Stimulated activated naive B cell treated with anti-CD40 and anti-IgM and Interleukin-4, amounts not matched to agents 10 μg/mL and 1 μg/mL and 100 μg/mL, for 72 hours (primary cell): ENCODE measurements at regions not wholly inside any gene's neighbourhood (a gene's known extent, or its start where the extent isn't known, plus 50 kb on each side); places are given as distances from the start of the nearest gene placed in this dataset.
"Not testable (repeated sequence)": the region's sequence is repeated elsewhere in the genome, so short reads cannot be mapped to it uniquely, and the experiment has no call there.

Source experiments
- ATAC-seq, 2 donors: fragments of 150-1000 bp; cut with Tn5 transposase; replicated peaks; 2 replicates each; pipeline ENCODE4 v1.10.0; 2021; ENCODE audit warnings: moderate library complexity in 1 of 2
- DNase-seq: peaks from one replicate; pipeline ENCODE4 v3.0.0; 2021
- H3K27ac Mint-ChIP-seq: one replicate; pipeline ENCODE4 v1.8.0; 2022; ENCODE audit warnings: mild to moderate bottlenecking, mixed read lengths
- H3K27me3 Mint-ChIP-seq, 2 donors: one replicate each; pipeline ENCODE4 v1.8.0; 2022; ENCODE audit warnings: mixed read lengths in 2 of 2
- H3K36me3 Mint-ChIP-seq, 2 donors: one replicate each; pipeline ENCODE4 v1.8.0; 2022; ENCODE audit warnings: mixed read lengths in 2 of 2, mild to moderate bottlenecking in 1 of 2
- H3K4me1 Mint-ChIP-seq, 2 donors: one replicate each; pipeline ENCODE4 v1.8.0; 2022; ENCODE audit warnings: mixed read lengths in 2 of 2, mild to moderate bottlenecking in 1 of 2
- H3K4me3 Mint-ChIP-seq, 2 donors: one replicate each; pipeline ENCODE4 v1.8.0; 2022; ENCODE audit warnings: mild to moderate bottlenecking in 2 of 2, mixed read lengths in 2 of 2, moderate library complexity in 1 of 2
- H3K9me3 Mint-ChIP-seq, 2 donors: one replicate each; pipeline ENCODE4 v1.8.0; 2022; ENCODE audit warnings: mixed read lengths in 2 of 2, mild to moderate bottlenecking in 1 of 2

DNA sequence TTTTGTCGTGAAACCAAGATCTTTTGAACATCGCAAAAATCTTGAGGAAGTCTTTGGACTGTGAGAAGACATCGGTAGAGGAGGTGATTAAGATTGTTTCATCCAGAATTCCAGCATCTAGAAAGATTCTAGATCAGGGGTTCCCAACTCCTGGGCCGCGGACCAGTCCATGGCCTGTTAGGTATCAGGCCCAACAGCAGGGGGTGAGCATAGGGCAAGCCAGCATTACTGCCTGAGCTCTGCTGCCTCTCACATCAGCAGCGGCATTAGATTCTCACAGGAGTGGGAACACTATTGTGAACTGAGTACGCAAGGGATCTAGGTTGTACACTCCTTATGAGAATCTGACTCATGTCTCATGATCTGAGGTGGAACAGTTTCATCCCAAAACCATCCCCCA lies 600.6 kb upstream of the CDH11 start:
- H3K4me3 Mint-ChIP-seq = no peak overlapping the region
- H3K9me3 Mint-ChIP-seq = peaks cover 2 to 10% of the 10 kb centered on the region in 2 donors
- no peaks in the 10 kb centered on the region for H3K36me3 Mint-ChIP-seq
- H3K4me1 Mint-ChIP-seq = no peaks in the 10 kb centered on the region
- H3K27ac Mint-ChIP-seq = no peak overlapping the region
- DNase-seq = no peak
- H3K27me3 Mint-ChIP-seq = peaks cover 4 to 33% of the 10 kb centered on the region in 2 donors
- no peak for ATAC-seq

DNA sequence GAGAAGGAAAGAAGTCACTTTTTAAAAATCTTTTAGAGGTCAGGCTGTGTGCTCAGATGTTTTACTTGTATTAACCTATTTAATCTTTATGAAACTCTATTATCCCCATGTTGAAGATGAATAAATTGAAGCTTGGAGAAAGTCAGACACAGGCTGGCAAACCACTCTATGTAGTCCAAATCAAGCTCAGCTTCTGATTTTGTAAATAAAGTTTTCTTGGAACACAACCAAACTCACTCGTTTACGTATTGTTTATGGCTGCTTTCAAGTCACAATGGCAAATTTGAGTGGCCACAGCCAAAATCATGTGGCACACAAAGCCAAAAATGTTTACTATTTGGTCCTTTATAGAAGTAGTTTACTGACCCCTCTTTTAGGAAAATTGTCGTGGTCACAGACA lies 596.0 kb upstream of the CDH11 start:
- DNase-seq = no peak
- H3K27ac Mint-ChIP-seq = no peak overlapping the region
- H3K27me3 Mint-ChIP-seq = peaks cover 9 to 26% of the 10 kb centered on the region in 2 donors
- H3K4me3 Mint-ChIP-seq = no peak overlapping the region
- H3K4me1 Mint-ChIP-seq = peaks cover 1 to 17% of the 10 kb centered on the region in 2 donors
- peaks cover 6 to 10% of the 10 kb centered on the region in 2 donors for H3K9me3 Mint-ChIP-seq
- no peak for ATAC-seq
- no peaks in the 10 kb centered on the region for H3K36me3 Mint-ChIP-seq

DNA sequence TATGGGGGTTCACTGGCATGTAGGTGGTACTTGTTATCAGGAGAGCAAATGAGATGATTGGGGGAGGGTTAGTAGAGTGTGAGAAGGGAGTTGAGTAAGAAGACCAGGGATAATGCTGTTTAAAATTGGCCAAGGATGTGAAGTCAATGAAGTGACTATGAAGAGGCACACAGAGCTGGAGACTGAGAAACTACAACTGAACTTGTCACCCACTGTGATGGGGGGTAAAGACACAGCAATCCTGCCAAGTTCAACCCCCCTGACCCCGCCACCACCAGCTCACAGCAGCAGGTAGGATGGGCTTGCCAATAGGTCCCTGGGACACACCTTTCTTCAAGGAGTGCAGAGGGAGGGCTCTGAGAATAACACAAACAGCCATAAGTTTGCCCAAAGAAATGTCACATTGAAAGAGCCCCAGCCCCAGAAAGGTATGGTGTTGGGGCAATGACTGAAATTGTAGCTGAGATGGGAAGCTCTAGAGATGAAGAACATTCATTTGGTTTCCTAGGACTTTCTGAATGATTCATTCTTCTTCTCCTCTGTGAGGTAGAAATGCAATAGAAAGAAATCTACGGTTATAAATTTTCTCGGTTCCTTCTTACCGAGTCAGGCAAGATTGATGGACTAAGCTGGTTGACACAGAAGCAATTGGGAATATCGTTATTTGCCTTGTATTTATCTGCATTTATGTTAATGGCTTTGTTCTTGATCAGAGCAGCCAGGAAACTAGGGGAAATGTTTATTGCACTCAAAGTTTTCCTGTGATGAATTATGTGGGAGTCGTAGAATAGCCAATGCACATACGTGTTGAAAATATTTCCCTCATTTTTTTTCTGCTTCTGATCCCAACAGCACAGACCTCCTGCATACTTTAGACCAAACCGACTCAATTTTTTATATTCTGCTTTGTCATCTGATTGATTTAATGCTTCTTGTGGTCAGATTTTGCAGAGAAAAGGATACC lies 595.2 kb upstream of the CDH11 start:
- DNase-seq (no peak), ATAC-seq (peak; percentile 81 to 85)
- Mint-ChIP-seq H3K9me3 (peaks cover 6 to 10% of the 10 kb centered on the region in 2 donors), H3K36me3 (no peaks in the 10 kb centered on the region), H3K4me3 (no peak overlapping the region), H3K27me3 (peaks cover 9 to 24% of the 10 kb centered on the region in 2 donors), H3K27ac (no peak overlapping the region), H3K4me1 (peaks cover 1 to 17% of the 10 kb centered on the region in 2 donors)

DNA sequence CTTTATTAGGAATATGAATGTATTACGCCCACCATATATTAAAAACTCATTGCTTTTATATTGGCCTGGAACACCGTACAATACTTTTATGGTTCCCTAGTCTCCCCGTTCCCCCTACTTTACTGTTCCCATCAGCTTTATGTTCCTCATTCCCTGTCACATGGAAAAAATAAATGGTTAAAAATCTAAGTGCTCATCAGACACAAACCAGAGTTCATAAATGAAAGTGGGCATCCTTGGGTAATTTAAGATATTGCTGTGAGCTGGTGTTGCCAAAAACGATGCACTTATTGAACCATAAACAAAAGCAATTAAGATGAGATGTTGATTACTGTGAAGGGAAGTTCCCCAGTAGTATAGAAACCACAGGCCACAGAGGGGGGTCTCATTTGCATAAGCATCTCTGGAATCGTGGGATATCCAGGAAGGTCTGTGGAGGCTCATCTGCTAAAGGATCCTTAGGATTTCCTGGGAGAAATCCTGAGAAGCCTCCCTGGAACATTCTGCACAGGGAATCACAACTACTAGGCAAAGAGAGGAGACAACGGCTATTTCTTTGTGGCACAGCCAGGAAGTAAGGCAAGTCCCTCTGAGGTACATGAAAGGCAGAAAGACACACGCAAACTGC lies 591.4 kb upstream of the CDH11 start:
- ATAC-seq (no peak), DNase-seq (no peak)
- no peak overlapping the region for H3K4me3 Mint-ChIP-seq
- H3K4me1 Mint-ChIP-seq = peaks cover 1 to 17% of the 10 kb centered on the region in 2 donors
- no peaks in the 10 kb centered on the region for H3K36me3 Mint-ChIP-seq
- H3K9me3 Mint-ChIP-seq = peaks cover 4 to 10% of the 10 kb centered on the region in 2 donors
- H3K27me3 Mint-ChIP-seq = peaks cover 5 to 19% of the 10 kb centered on the region in 2 donors
- H3K27ac Mint-ChIP-seq = no peak overlapping the region

DNA sequence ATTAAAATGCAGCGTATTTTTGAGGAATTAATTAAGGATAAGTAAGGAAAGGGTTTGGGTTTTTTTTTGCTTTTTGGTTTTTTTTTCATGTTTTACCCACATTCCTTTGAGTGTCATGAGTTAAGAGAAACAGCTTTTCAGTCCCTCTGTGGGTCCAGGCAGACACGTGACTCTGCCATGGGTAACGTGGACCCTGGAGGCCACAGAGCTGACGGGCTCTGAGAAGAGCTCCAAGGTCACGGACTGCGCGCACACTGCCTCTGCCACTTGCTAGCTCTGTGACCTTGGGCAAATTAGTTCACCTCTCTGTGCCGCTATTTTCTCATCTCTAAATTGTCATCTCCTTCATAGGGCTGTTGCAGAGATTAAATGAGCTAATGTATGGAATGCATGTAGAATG lies 588.2 kb upstream of the CDH11 start:
- peaks cover 6 to 8% of the 10 kb centered on the region in 2 donors for H3K9me3 Mint-ChIP-seq
- peaks cover 1 to 5% of the 10 kb centered on the region in 2 donors for H3K4me1 Mint-ChIP-seq
- DNase-seq (no peak), ATAC-seq (no peak)
- no peak overlapping the region for H3K4me3 Mint-ChIP-seq
- H3K27me3 Mint-ChIP-seq = peaks cover 5 to 11% of the 10 kb centered on the region in 2 donors
- no peak overlapping the region for H3K27ac Mint-ChIP-seq
- H3K36me3 Mint-ChIP-seq = no peaks in the 10 kb centered on the region

DNA sequence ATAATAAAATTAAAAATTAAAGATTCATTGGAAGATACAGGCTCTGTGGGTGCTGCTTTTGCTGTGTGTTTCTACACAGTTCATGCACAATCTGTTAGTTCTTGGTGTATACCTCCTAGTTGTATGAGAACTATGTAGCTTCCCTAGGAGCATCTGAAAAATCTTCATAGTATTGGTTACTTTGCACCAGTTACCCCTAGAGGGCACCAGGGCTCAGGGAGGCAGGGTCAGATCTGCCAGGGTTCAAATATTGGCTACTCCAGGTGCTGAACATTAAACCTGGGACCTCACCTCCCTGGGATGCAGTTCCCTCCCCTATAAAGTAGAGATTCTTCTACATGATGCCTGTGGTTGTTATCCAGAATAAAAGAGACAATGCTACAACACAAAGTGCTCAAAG lies 583.0 kb upstream of the CDH11 start:
- H3K4me3 Mint-ChIP-seq = no peak overlapping the region
- peaks cover 2 to 4% of the 10 kb centered on the region in 2 donors for H3K9me3 Mint-ChIP-seq
- H3K27ac Mint-ChIP-seq = no peak overlapping the region
- DNase-seq (no peak), ATAC-seq (no peak)
- H3K36me3 Mint-ChIP-seq = no peaks in the 10 kb centered on the region
- H3K4me1 Mint-ChIP-seq = no peaks in the 10 kb centered on the region
- H3K27me3 Mint-ChIP-seq = peaks cover 4 to 9% of the 10 kb centered on the region in 2 donors

DNA sequence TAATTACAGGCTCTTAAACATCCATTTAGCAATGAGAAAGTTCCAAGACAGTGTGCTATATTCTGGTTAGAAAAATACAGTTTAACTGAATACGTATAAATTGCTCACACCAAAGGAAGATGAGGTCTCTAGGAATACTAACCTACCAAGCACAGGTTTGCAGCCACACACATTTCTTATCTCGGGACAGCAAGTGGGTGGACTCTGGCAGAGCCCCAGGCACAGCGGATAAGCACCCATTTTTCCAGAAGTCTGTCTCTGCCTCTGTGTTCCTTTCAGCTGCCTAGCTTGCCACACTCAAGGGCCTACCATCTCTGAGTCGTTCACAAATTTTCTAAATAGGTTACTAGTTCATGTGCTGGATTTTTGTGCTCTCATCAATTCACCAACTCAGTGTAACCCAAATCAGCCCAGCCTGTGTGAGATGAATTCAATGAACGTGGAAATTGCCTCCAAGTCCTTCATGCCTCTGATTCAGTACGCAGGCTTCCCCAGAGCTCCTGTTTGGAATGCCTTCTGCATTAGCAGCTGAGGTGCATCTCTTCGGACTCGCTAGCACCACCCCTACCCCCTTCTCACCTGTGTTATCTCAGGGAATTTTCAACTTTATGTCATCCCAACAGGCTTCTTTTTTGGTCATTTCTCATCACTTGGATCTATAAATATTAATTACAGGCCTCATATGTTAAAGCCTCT lies 581.0 kb upstream of the CDH11 start:
- DNase-seq = no peak
- no peak overlapping the region for H3K4me3 Mint-ChIP-seq
- no peak overlapping the region for H3K27ac Mint-ChIP-seq
- H3K36me3 Mint-ChIP-seq = no peaks in the 10 kb centered on the region
- H3K4me1 Mint-ChIP-seq = no peaks in the 10 kb centered on the region
- H3K27me3 Mint-ChIP-seq = peaks cover 4 to 12% of the 10 kb centered on the region in 2 donors
- H3K9me3 Mint-ChIP-seq = peaks cover 2 to 4% of the 10 kb centered on the region in 2 donors
- no peak for ATAC-seq

DNA sequence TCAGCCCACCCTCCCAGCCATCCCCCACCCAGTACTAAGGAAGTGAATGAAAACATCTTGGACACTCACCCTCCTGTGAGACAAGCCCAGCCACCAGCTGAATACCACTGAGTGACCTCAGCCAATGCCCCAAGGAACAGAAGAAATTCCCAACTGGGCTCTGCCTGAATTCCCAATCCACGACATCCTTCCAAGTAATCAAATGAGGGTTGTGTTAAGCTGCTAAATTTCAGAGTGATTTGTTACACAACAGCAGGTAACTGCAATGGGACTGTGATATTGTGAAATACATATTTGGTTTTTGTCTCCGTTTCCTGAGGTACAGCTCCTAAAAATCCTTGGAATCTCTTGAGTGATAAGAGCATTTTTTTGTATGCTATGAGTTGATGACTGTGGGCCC lies 578.7 kb upstream of the CDH11 start:
- H3K27ac Mint-ChIP-seq = no peak overlapping the region
- no peak overlapping the region for H3K4me3 Mint-ChIP-seq
- DNase-seq = no peak
- H3K36me3 Mint-ChIP-seq = no peaks in the 10 kb centered on the region
- no peak for ATAC-seq
- H3K27me3 Mint-ChIP-seq = peaks cover 4 to 12% of the 10 kb centered on the region in 2 donors
- no peaks in the 10 kb centered on the region for H3K4me1 Mint-ChIP-seq
- H3K9me3 Mint-ChIP-seq = peaks cover 2 to 3% of the 10 kb centered on the region in 2 donors

DNA sequence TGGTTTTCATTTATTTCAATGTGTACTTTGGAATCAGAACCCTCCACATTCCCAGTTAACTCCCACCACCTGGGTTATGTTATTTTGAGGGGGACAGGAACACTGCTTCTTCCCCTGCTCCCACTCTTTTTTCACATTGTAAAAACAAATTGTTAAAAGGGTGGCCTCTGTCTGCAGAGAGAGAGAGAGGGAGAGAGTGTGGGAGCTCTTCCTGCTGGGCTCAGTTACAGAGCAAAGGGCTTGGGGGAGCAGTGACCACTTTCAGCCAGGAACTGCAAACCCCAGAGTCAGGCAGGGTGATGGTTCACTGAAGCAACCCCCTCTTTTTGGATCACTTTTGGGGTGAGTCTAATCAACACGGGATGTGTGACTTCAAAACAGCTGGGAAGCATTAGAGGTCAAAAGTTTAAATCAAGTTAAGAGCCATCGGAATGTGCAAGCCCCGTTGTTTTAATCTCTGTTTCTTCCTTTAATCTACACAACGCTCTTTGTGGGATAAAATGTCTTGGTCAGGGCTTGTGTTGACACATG lies 577.0 kb upstream of the CDH11 start:
- DNase-seq = no peak
- H3K4me3 Mint-ChIP-seq = no peak overlapping the region
- H3K9me3 Mint-ChIP-seq = peaks cover 2 to 3% of the 10 kb centered on the region in 2 donors
- H3K27ac Mint-ChIP-seq = no peak overlapping the region
- no peaks in the 10 kb centered on the region for H3K4me1 Mint-ChIP-seq
- H3K36me3 Mint-ChIP-seq = no peaks in the 10 kb centered on the region
- peaks cover 4 to 12% of the 10 kb centered on the region in 2 donors for H3K27me3 Mint-ChIP-seq
- no peak for ATAC-seq

DNA sequence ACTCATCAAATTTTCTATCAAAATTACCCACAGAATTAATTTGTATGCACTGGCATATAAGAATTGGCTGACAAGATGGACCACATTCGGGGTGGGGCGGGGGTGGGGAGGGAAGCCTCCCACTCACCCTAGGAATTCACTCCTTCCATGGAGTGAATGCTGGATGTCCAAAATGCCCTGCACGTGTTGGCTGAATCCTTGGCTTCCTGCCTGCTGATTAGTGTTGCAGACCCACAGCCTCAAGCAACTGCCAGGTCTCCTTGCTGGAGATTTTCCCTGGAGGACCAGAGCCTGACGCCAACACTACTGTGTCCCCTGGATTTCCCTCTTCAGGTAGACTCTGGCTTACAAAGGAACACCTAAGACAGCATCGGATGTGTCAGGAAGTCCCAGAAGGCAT lies 575.7 kb upstream of the CDH11 start:
- H3K27ac Mint-ChIP-seq = no peak overlapping the region
- peaks cover 0 to 3% of the 10 kb centered on the region in 2 donors for H3K9me3 Mint-ChIP-seq
- no peaks in the 10 kb centered on the region for H3K36me3 Mint-ChIP-seq
- DNase-seq (no peak), ATAC-seq (no peak)
- peaks cover 4 to 7% of the 10 kb centered on the region in 2 donors for H3K27me3 Mint-ChIP-seq
- no peak overlapping the region for H3K4me3 Mint-ChIP-seq
- no peaks in the 10 kb centered on the region for H3K4me1 Mint-ChIP-seq

DNA sequence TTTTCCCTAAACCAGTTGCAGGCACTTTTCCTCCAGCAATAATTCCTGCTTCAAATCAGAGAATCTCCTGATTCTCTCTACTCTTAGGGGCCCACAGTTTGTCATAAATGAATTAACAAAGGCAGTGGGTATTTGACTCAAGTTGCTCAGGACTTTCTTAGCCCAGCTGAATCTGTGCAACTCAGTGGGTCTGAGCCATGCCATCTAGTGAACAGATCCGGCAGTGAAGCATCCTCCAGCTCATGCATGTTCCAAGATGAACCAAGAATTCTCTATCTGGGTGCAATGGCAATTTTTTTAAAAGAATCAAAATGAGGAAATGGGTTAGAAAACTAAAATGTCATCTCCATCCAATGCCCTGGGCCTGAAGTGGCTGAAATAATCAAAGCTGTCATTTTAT lies 575.2 kb upstream of the CDH11 start:
- H3K4me3 Mint-ChIP-seq = no peak overlapping the region
- no peak for DNase-seq
- no peaks in the 10 kb centered on the region for H3K4me1 Mint-ChIP-seq
- H3K27me3 Mint-ChIP-seq = peaks cover 4 to 7% of the 10 kb centered on the region in 2 donors
- no peak for ATAC-seq
- H3K36me3 Mint-ChIP-seq = no peaks in the 10 kb centered on the region
- H3K9me3 Mint-ChIP-seq = peaks cover 0 to 3% of the 10 kb centered on the region in 2 donors
- no peak overlapping the region for H3K27ac Mint-ChIP-seq

DNA sequence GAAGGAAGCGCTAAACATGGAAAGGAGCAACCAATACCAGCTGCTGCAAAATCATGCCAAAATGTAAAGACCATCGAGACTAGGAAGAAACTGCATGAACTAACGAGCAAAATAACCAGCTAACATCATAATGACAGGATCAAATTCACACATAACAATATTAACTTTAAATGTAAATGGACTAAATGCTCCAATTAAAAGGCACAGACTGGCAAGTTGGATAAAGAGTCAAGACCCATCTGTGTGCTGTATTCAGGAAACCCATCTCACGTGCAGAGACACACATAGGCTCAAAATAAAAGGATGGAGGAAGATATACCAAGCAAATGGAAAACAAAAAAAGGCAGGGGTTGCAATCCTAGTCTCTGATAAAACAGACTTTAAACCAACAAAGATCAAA lies 570.0 kb upstream of the CDH11 start:
- not testable (repeated sequence) for H3K27me3 Mint-ChIP-seq, H3K4me3 Mint-ChIP-seq, H3K4me1 Mint-ChIP-seq, ATAC-seq, H3K27ac Mint-ChIP-seq, DNase-seq, H3K9me3 Mint-ChIP-seq, H3K36me3 Mint-ChIP-seq

DNA sequence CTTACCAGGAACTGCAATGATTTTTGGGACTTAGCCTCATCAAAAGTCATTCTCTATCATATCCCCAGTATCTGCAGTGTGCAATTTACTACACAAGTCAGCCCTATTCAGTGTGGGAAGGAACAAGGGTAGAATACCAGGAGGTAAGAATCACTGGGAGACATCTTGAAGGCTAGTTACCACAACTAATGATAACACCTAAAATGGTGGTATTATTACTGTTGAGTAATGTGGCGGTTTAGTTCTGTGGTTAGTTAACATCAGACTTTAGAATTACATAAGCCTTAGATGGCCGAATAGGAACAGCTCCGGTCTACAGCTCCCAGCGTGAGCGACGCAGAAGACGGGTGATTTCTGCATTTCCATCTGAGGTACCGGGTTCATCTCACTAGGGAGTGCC lies 567.9 kb upstream of the CDH11 start:
- H3K27ac Mint-ChIP-seq = no peak overlapping the region
- DNase-seq = no peak
- no peaks in the 10 kb centered on the region for H3K27me3 Mint-ChIP-seq

DNA sequence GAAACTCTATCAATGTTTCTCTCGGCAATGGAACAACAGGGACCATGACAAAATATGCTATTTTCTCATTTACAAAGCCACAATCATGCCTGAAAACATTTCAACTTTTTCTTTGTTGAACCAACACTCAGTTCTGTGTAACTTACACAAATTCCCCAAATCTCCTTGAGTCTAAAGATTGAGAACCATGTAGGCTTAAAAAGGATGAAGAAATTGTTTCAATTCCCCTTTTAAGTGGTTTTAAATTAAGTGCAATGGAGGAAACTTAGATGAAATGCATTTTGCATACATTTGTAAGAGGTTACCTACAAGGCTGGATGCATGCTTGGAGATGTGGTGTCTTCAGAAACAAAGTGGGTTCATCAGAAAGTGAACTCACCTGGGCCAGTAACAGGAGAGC lies 566.4 kb upstream of the CDH11 start:
- Mint-ChIP-seq H3K4me1 (no peaks in the 10 kb centered on the region), H3K4me3 (no peak overlapping the region), H3K27ac (no peak overlapping the region), H3K9me3 (peaks cover 0 to 3% of the 10 kb centered on the region in 2 donors), H3K27me3 (no peaks in the 10 kb centered on the region), H3K36me3 (no peaks in the 10 kb centered on the region)
- DNase-seq (no peak), ATAC-seq (peak; percentile 36)

More for the DNA sequence above, 567.9 kb upstream of the CDH11 start:
- no peaks in the 10 kb centered on the region for H3K36me3 Mint-ChIP-seq
- ATAC-seq = no peak
- no peak overlapping the region for H3K4me3 Mint-ChIP-seq
- H3K9me3 Mint-ChIP-seq = peaks cover 0 to 2% of the 10 kb centered on the region in 2 donors
- no peaks in the 10 kb centered on the region for H3K4me1 Mint-ChIP-seq
